KMS-11 (cell line): ENCODE measurements at regions not wholly inside any gene's neighbourhood (a gene's known extent, or its start where the extent isn't known, plus 50 kb on each side); places are given as distances from the start of the nearest gene placed in this dataset.
A peak's percentile ranks its signal among the peaks of the same experiment; 100 is the strongest.
"Not testable (repeated sequence)": the region's sequence is repeated elsewhere in the genome, so short reads cannot be mapped to it uniquely, and the experiment has no call there.

Experiments
- H2AFZ ChIP-seq: fragments of 200-600 bp; sonication (generic); 2 replicates; pipeline ENCODE4 v1.6.1; 2016; ENCODE audit warnings: antibody characterized with exemption, mixed run types, low read depth
- H3K27ac ChIP-seq: fragments of 200-600 bp; sonication (generic); 2 replicates; pipeline ENCODE4 v1.6.1; 2016; ENCODE audit warnings: mild to moderate bottlenecking, mixed run types
- H3K27me3 ChIP-seq: fragments of 200-600 bp; sonication (generic); 2 replicates; pipeline ENCODE4 v1.6.1; 2017; ENCODE audit warnings: mild to moderate bottlenecking, low read depth, mixed run types, moderate library complexity; ENCODE audit not compliant: insufficient read depth
- H3K36me3 ChIP-seq: fragments of 200-600 bp; sonication (generic); 2 replicates; pipeline ENCODE4 v1.6.1; 2017; ENCODE audit warnings: mild to moderate bottlenecking, mixed run types; ENCODE audit not compliant: insufficient read depth
- H3K4me1 ChIP-seq: fragments of 200-600 bp; sonication (generic); 2 replicates; pipeline ENCODE4 v1.6.1; 2016; ENCODE audit warnings: mild to moderate bottlenecking, low read depth, mixed run types; ENCODE audit not compliant: poor library complexity, severe bottlenecking
- H3K4me2 ChIP-seq: fragments of 200-600 bp; sonication (generic); 2 replicates; pipeline ENCODE4 v1.7.0; 2016; ENCODE audit warnings: mild to moderate bottlenecking, mixed run types
- H3K4me3 ChIP-seq: fragments of 200-600 bp; sonication (generic); IDR thresholded peaks from 2 replicates; pipeline ENCODE4 v1.6.1; 2017; ENCODE audit warnings: low read depth, low read length, mixed read lengths; ENCODE audit not compliant: insufficient read depth
- H3K79me2 ChIP-seq: fragments of 200-600 bp; sonication (generic); 2 replicates; pipeline ENCODE4 v1.6.1; 2016; ENCODE audit warnings: low read depth, mixed run types; ENCODE audit not compliant: insufficient read depth
- H3K9ac ChIP-seq: fragments of 200-600 bp; sonication (generic); 2 replicates; pipeline ENCODE4 v1.6.1; 2016; ENCODE audit warnings: mild to moderate bottlenecking, mixed run types
- H4K20me1 ChIP-seq: fragments of 200-600 bp; sonication (generic); 2 replicates; pipeline ENCODE4 v1.6.1; 2016; ENCODE audit warnings: mild to moderate bottlenecking, mixed run types; ENCODE audit not compliant: insufficient read depth
- TF ChIP-seq, protein P1 (sequence below): fragments of 200-600 bp; sonication (generic); conservative IDR thresholded peaks from 2 replicates; pipeline ENCODE4 v1.6.1; 2017; ENCODE audit warnings: low read depth, mild to moderate bottlenecking, antibody characterized with exemption, low read length, moderate library complexity, mixed read lengths

DNA sequence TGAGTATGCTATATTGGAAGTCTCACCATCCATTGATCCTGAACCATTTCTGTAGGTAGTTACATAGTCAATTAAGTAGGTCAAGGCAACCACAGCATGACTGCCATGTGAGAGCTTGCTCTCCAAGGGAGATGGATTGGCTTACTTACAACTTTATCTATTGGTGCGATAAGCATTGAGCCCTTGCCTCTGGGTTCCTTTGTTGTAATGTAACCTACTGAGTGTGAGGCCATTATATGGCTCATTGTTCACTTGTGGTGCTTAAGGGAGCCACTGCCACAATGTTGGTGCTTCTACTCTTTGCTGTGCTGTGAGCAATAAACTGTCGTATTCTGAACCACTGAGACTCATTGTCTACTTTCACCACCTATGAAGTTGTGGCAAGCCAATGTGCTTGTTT lies 510.6 kb upstream of the ITGA1 start:
- no peaks in the 10 kb centered on the region for H3K79me2 ChIP-seq
- TF ChIP-seq, protein P1, sequence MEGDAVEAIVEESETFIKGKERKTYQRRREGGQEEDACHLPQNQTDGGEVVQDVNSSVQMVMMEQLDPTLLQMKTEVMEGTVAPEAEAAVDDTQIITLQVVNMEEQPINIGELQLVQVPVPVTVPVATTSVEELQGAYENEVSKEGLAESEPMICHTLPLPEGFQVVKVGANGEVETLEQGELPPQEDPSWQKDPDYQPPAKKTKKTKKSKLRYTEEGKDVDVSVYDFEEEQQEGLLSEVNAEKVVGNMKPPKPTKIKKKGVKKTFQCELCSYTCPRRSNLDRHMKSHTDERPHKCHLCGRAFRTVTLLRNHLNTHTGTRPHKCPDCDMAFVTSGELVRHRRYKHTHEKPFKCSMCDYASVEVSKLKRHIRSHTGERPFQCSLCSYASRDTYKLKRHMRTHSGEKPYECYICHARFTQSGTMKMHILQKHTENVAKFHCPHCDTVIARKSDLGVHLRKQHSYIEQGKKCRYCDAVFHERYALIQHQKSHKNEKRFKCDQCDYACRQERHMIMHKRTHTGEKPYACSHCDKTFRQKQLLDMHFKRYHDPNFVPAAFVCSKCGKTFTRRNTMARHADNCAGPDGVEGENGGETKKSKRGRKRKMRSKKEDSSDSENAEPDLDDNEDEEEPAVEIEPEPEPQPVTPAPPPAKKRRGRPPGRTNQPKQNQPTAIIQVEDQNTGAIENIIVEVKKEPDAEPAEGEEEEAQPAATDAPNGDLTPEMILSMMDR, result no peak
- no peaks in the 10 kb centered on the region for H4K20me1 ChIP-seq
- H3K27ac ChIP-seq, result no peak overlapping the region
- no peaks in the 10 kb centered on the region for H3K27me3 ChIP-seq
- no peak overlapping the region for H3K4me3 ChIP-seq
- H3K9ac ChIP-seq, result no peak overlapping the region
- H3K4me1 ChIP-seq, result peaks cover under 1% of the 10 kb centered on the region
- H3K36me3 ChIP-seq, result no peaks in the 10 kb centered on the region
- no peak overlapping the region for H3K4me2 ChIP-seq
- no peak overlapping the region for H2AFZ ChIP-seq

- Histone ChIP-seq H3K27ac (no peak overlapping the region), H3K4me1 (peaks cover 12% of the 10 kb centered on the region), H3K4me2 (0 out of 2 replicates have a peak overlapping the region, but pooled peaks have one; percentile 22), H4K20me1 (no peaks in the 10 kb centered on the region), H3K36me3 (no peaks in the 10 kb centered on the region), H3K27me3 (no peaks in the 10 kb centered on the region), H3K79me2 (no peaks in the 10 kb centered on the region), H2AFZ (no peak overlapping the region), H3K9ac (no peak overlapping the region), H3K4me3 (no peak overlapping the region)
- TF ChIP-seq, protein P1, result no peak
These were observed 505.1 kb upstream of the ITGA1 start for GRCh38 chr5:52282647-52283046.

- TF ChIP-seq, protein P1, result no peak
- Histone ChIP-seq H2AFZ (no peak overlapping the region), H3K27ac (no peak overlapping the region), H3K9ac (no peak overlapping the region), H3K4me2 (0 out of 2 replicates have a peak overlapping the region, but pooled peaks have one; percentile 22), H3K4me3 (no peak overlapping the region), H3K4me1 (peaks cover 12% of the 10 kb centered on the region), H3K79me2 (no peaks in the 10 kb centered on the region), H3K27me3 (no peaks in the 10 kb centered on the region), H4K20me1 (no peaks in the 10 kb centered on the region), H3K36me3 (no peaks in the 10 kb centered on the region)
These were observed 504.5 kb upstream of the ITGA1 start for GRCh38 chr5:52283221-52283620.

GRCh38 chr5:52300703-52301372 lies 486.9 kb upstream of the ITGA1 start:
- H3K4me1 ChIP-seq, result no peaks in the 10 kb centered on the region
- H3K27me3 ChIP-seq, result no peaks in the 10 kb centered on the region
- H3K9ac ChIP-seq, result no peak overlapping the region
- TF ChIP-seq, protein P1, result no peak
- H3K36me3 ChIP-seq, result no peaks in the 10 kb centered on the region; the same call in 1 of the 2 replicates
- H3K4me2 ChIP-seq, result no peak overlapping the region
- H3K79me2 ChIP-seq, result no peaks in the 10 kb centered on the region
- H3K27ac ChIP-seq, result no peak overlapping the region
- no peak overlapping the region for H3K4me3 ChIP-seq
- no peaks in the 10 kb centered on the region for H4K20me1 ChIP-seq
- no peak overlapping the region for H2AFZ ChIP-seq

GRCh38 chr5:52304816-52305215 lies 482.9 kb upstream of the ITGA1 start:
- not testable (repeated sequence) for H3K27me3 ChIP-seq, H3K36me3 ChIP-seq, H3K4me2 ChIP-seq, H2AFZ ChIP-seq, H3K79me2 ChIP-seq, H3K4me1 ChIP-seq, H3K4me3 ChIP-seq, H3K27ac ChIP-seq, H3K9ac ChIP-seq, H4K20me1 ChIP-seq
